ENCODE measurements at regions not wholly inside any gene's neighbourhood (a gene's known extent, or its start where the extent isn't known, plus 50 kb on each side); places are given as distances from the start of the nearest gene placed in this dataset.

GRCh38 chr4:111793433-111794091, 351.7 kb upstream of the FAM241A start:
- no peak for TF ChIP-seq CTCF (IDR thresholded peaks at IDR 0.05)
- TF ChIP-seq EZH2 (IDR thresholded peaks at IDR 0.05; ENCODE audit: borderline replicate concordance, insufficient read depth, low read depth, low read length, poor library complexity, severe bottlenecking): no peak
- Histone ChIP-seq H3K79me2 (ENCODE audit: control insufficient read depth, insufficient read depth, low read length) (no peaks in the 10 kb centered on the region), H3K27ac (ENCODE audit: low read length in 2 of 2) (no peak overlapping the region), H4K20me1 (ENCODE audit: control insufficient read depth, insufficient read depth, low read length, poor library complexity, severe bottlenecking) (no peaks in the 10 kb centered on the region), H3K36me3 (replicated peaks in 1 of 2; ENCODE audit: control extremely low read depth in 1 of 2, control insufficient read depth in 1 of 2, extremely low read depth in 1 of 2, insufficient read depth in 2 of 2, low read length in 1 of 2) (no peaks in the 10 kb centered on the region), H3K4me1 (ENCODE audit: control insufficient read depth in 2 of 2, insufficient read depth in 2 of 2, low read length in 2 of 2) (no peaks in the 10 kb centered on the region), H3K27me3 (replicated peaks in 1 of 4; ENCODE audit: control extremely low read depth in 1 of 4, control insufficient read depth in 3 of 4, insufficient read depth in 4 of 4, low read length in 3 of 4) (no peaks in the 10 kb centered on the region), H2AFZ (ENCODE audit: insufficient read depth, low read depth, low read length, poor library complexity, severe bottlenecking) (no peak overlapping the region), H3K4me3 (ENCODE audit: control extremely low read depth in 1 of 5, extremely low read depth in 1 of 5, insufficient read depth in 1 of 5, low read depth in 2 of 5, low read length in 4 of 5) (no peak overlapping the region), H3K9ac (ENCODE audit: low read length) (no peak overlapping the region), H3K9me3 (ENCODE audit: control extremely low read depth in 1 of 3, control insufficient read depth in 2 of 3, insufficient read depth in 1 of 3, low read length in 2 of 3) (no peaks in the 10 kb centered on the region), H3K4me2 (replicated peaks; ENCODE audit: low read depth, low read length, poor library complexity, severe bottlenecking) (no peak overlapping the region)
- no peaks in the 10 kb centered on the region for H3K9me3 Mint-ChIP-seq (ENCODE audit: insufficient read depth)
- ChIA-PET CTCF (no interaction called here), POLR2A (no interaction called here)
- no peak for DNase-seq
- no peak overlapping the region for H3K4me3 Mint-ChIP-seq
- no peaks in the 10 kb centered on the region for H3K4me1 Mint-ChIP-seq
- ATAC-seq (ENCODE audit: low read depth): no peak
- intact Hi-C loops (cut with micrococcal nuclease): no loop called here
- WGBS (ENCODE audit: insufficient coverage): no CpG with 5 or more reads among the region's 2 CpGs
- H3K27me3 Mint-ChIP-seq: peaks cover 14% of the 10 kb centered on the region
- no peak overlapping the region for H3K27ac Mint-ChIP-seq

DNA sequence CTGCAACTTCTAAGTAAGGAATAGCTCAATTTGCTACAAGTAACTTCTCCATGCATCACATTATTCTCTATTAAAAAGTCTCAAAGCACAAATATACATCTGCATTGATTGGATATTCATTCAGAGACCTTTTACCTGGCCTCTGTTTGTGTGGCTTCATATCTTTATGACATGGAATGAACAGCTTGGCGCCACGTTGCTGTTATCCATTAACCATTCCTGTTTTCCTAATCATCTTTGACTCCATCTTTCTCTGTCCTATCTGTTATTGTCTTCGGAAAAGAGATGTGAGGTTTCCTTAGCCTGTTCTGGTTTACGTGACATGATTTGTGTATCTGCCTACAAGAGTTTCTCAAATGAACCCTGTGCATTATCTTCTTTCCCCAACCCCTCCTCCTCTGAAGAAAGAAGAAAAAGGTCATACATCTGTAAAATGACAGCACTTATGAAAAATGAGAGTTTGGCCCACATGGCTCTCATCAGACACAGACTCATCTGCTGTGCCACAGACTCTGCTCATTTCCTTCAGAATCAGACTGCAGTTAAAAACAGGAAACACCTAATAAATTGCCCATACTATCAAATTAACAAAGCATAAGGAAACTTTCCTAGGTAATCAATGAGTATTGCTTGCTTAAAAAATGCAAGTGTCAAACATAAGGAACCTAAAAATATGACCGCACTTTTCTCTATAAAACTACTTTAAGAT, 347.6 kb upstream of the FAM241A start:
- Histone ChIP-seq H3K9me3 (ENCODE audit: control extremely low read depth in 1 of 3, control insufficient read depth in 2 of 3, insufficient read depth in 1 of 3, low read length in 2 of 3) (no peaks in the 10 kb centered on the region), H3K9ac (ENCODE audit: low read length) (no peak overlapping the region), H3K4me3 (ENCODE audit: control extremely low read depth in 1 of 5, extremely low read depth in 1 of 5, insufficient read depth in 1 of 5, low read depth in 2 of 5, low read length in 4 of 5) (no peak overlapping the region), H2AFZ (ENCODE audit: insufficient read depth, low read depth, low read length, poor library complexity, severe bottlenecking) (no peak overlapping the region), H4K20me1 (ENCODE audit: control insufficient read depth, insufficient read depth, low read length, poor library complexity, severe bottlenecking) (no peaks in the 10 kb centered on the region), H3K27me3 (replicated peaks in 1 of 4; ENCODE audit: control extremely low read depth in 1 of 4, control insufficient read depth in 3 of 4, insufficient read depth in 4 of 4, low read length in 3 of 4) (no peaks in the 10 kb centered on the region), H3K36me3 (replicated peaks in 1 of 2; ENCODE audit: control extremely low read depth in 1 of 2, control insufficient read depth in 1 of 2, extremely low read depth in 1 of 2, insufficient read depth in 2 of 2, low read length in 1 of 2) (no peaks in the 10 kb centered on the region), H3K4me2 (replicated peaks; ENCODE audit: low read depth, low read length, poor library complexity, severe bottlenecking) (no peak overlapping the region), H3K27ac (ENCODE audit: low read length in 2 of 2) (no peak overlapping the region), H3K4me1 (ENCODE audit: control insufficient read depth in 2 of 2, insufficient read depth in 2 of 2, low read length in 2 of 2) (no peaks in the 10 kb centered on the region), H3K79me2 (ENCODE audit: control insufficient read depth, insufficient read depth, low read length) (no peaks in the 10 kb centered on the region)
- ChIA-PET CTCF (no interaction called here), POLR2A (no interaction called here)
- no peak overlapping the region for H3K4me3 Mint-ChIP-seq
- no peaks in the 10 kb centered on the region for H3K27me3 Mint-ChIP-seq
- no peak for ATAC-seq (ENCODE audit: low read depth)
- no peaks in the 10 kb centered on the region for H3K9me3 Mint-ChIP-seq (ENCODE audit: insufficient read depth)
- TF ChIP-seq EZH2 (IDR thresholded peaks at IDR 0.05; ENCODE audit: borderline replicate concordance, insufficient read depth, low read depth, low read length, poor library complexity, severe bottlenecking): no peak
- no peak for TF ChIP-seq CTCF (IDR thresholded peaks at IDR 0.05)
- no CpG with 5 or more reads among the region's 5 CpGs for WGBS (ENCODE audit: insufficient coverage)
- intact Hi-C loops (cut with micrococcal nuclease): no loop called here
- no peaks in the 10 kb centered on the region for H3K4me1 Mint-ChIP-seq
- no peak for DNase-seq
- no peak overlapping the region for H3K27ac Mint-ChIP-seq

Data from B cell (primary cell).